Calu3 (cell line): ENCODE measurements at regions not wholly inside any gene's neighbourhood (a gene's known extent, or its start where the extent isn't known, plus 50 kb on each side); places are given as distances from the start of the nearest gene placed in this dataset.

Source experiments
- BruUV-seq: library from RNA; stranded (reverse); fragments of 400-500 nt; replicated peaks from 2 replicates; lab custom pipeline; 2021; lab: Mats Ljungman, UMichigan
- CTCF ChIA-PET: fragments of 300-600 bp; sonication (Branson Sonifier 250); formaldehyde crosslinking; loops from one replicate; lab custom pipeline; 2022; ENCODE audit warnings: antibody characterized with exemption; lab: Charles Lee
- DNase-seq: peaks from one replicate; pipeline ENCODE4 v3.0.0; 2022
- H3K27ac Mint-ChIP-seq: one replicate; pipeline ENCODE4 v1.8.0; 2022; ENCODE audit warnings: mixed read lengths; ENCODE audit not compliant: unreplicated experiment
- H3K27me3 Mint-ChIP-seq: one replicate; pipeline ENCODE4 v1.8.0; 2022; ENCODE audit warnings: mixed read lengths; ENCODE audit not compliant: unreplicated experiment
- H3K36me3 Mint-ChIP-seq: one replicate; pipeline ENCODE4 v1.8.0; 2022; ENCODE audit warnings: mild to moderate bottlenecking, moderate library complexity, mixed read lengths; ENCODE audit not compliant: insufficient read depth, unreplicated experiment
- H3K4me1 Mint-ChIP-seq: one replicate; pipeline ENCODE4 v1.8.0; 2022; ENCODE audit warnings: mild to moderate bottlenecking, low read depth, mixed read lengths; ENCODE audit not compliant: unreplicated experiment
- H3K4me3 Mint-ChIP-seq: one replicate; pipeline ENCODE4 v1.8.0; 2022; ENCODE audit warnings: mild to moderate bottlenecking, low read depth, moderate library complexity, mixed read lengths; ENCODE audit not compliant: unreplicated experiment
- H3K9me3 Mint-ChIP-seq: one replicate; pipeline ENCODE4 v1.8.0; 2022; ENCODE audit warnings: low read depth, mixed read lengths; ENCODE audit not compliant: unreplicated experiment
- CTCF ChIP-seq: fragments of 200-600 bp; IDR thresholded peaks from one replicate; pipeline ENCODE4 v1.8.0; 2022; ENCODE audit warnings: antibody characterized with exemption; ENCODE audit not compliant: unreplicated experiment
- intact Hi-C: fragments of 100-400 bp; cut with micrococcal nuclease; formaldehyde crosslinking; loops from one replicate; pipeline ENCODE4 v1.10.0; 2022; ENCODE audit not compliant: unreplicated experiment

DNA sequence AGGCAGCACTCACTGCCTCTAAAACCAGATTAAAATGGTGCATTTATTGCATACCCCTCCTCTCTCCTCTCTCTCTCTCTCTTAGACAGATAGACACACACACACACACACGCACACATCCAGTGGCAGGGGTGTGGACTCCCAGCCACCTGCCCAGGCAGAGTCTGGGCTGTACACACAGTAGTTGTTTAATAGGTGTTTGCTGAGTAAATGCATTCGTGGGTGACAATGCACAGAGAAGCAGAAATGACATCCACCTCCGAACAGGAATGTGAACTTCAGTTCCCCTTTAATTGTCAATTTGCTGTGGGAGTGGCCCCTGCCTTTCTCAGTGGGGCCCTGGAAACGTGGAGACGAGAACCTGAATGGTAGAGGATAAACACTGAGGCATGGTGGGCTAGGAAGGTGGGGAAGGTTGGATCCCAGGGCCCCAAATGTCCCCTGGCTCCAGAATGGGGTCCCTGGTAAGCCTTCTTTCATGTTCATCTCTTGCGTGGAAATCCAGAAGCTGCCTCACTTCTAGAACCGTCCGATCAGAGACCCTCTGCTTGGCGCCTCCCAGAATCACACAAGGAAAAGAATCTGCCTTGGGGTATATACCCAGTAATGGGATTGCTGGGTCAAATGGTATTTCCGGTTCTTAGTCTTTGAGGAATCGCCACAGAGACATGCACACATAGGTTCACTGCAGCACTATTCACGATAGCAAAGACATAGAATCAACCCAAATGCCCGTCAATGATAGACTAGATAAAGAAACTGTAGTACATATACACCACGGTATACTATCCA is 58.5 kb upstream of the ECHDC3 start:
- DNase-seq, result no peak
- Mint-ChIP-seq H3K9me3 (no peaks in the 10 kb centered on the region), H3K36me3 (peaks cover 19% of the 10 kb centered on the region), H3K27me3 (peaks cover 12% of the 10 kb centered on the region), H3K4me1 (peaks cover 48% of the 10 kb centered on the region), H3K27ac (peak overlapping the region; percentile 93), H3K4me3 (peak overlapping the region; percentile 67)
- intact Hi-C loops, result loop anchor here (1.0 to 2.0 kb wide), 2 partner anchors 73 to 131 kb away; partner anchors contain the start of gene USP6NL
- CTCF ChIA-PET, result interaction anchor here (0.7 kb wide), 1 partner anchor 9 kb away, joined by 4 read pairs; no protein-coding TSS in a partner anchor
- no peak for TF ChIP-seq CTCF
- BruUV-seq, result no TSS peak

- BruUV-seq, result no TSS peak
Observed at GRCh38 chr10:11682851-11683250, 59.3 kb upstream of the ECHDC3 start.

GRCh38 chr10:11682267-11682683 is 59.9 kb upstream of the ECHDC3 start:
- Mint-ChIP-seq H3K27ac (no peak overlapping the region), H3K4me3 (no peak overlapping the region), H3K27me3 (peaks cover 12% of the 10 kb centered on the region), H3K4me1 (peaks cover 34% of the 10 kb centered on the region), H3K9me3 (no peaks in the 10 kb centered on the region), H3K36me3 (peaks cover 11% of the 10 kb centered on the region)
- DNase-seq, result no peak
- CTCF ChIA-PET, result interaction anchor here (0.6 to 0.7 kb wide), 2 partner anchors 137 to 305 kb away, joined by 3 to 4 read pairs; no protein-coding TSS in a partner anchor
- no TSS peak for BruUV-seq
- intact Hi-C loops, result no loop called here
- no peak for TF ChIP-seq CTCF

More at GRCh38 chr10:11682851-11683250, 59.3 kb upstream of the ECHDC3 start:
- H3K27me3 Mint-ChIP-seq, result peaks cover 12% of the 10 kb centered on the region
- TF ChIP-seq CTCF, result no peak
- peaks cover 40% of the 10 kb centered on the region for H3K4me1 Mint-ChIP-seq
- CTCF ChIA-PET, result interaction anchor here (0.6 kb wide), 1 partner anchor 304 kb away, joined by 3 read pairs; no protein-coding TSS in a partner anchor
- no peaks in the 10 kb centered on the region for H3K9me3 Mint-ChIP-seq
- DNase-seq, result no peak
- peaks cover 17% of the 10 kb centered on the region for H3K36me3 Mint-ChIP-seq
- no peak overlapping the region for H3K4me3 Mint-ChIP-seq
- H3K27ac Mint-ChIP-seq, result no peak overlapping the region
- intact Hi-C loops, result no loop called here

DNA sequence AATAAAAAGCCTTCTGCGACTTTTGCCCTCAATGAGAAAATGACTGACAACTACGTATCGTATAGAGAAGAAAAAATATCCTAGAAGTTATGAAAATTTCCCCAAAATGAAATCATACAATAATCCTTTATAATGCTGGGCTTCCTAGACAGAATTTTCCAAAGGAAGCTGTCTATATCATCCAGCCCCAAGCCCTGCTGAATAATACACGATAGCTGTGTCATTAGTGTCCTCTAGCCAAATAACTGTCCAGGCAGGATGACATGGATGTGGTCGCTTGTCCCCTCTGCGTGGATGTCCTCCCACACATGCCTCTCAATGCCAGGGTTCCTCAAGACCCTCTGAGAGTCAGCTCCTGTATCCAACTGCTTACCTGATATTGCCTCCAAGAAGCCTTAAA is 61.7 kb upstream of the ECHDC3 start:
- BruUV-seq, result no TSS peak
- H3K4me1 Mint-ChIP-seq, result peaks cover 23% of the 10 kb centered on the region
- H3K4me3 Mint-ChIP-seq, result no peak overlapping the region
- no peak for DNase-seq
- peaks cover 12% of the 10 kb centered on the region for H3K27me3 Mint-ChIP-seq
- CTCF ChIA-PET, result no interaction called here
- peaks cover 4% of the 10 kb centered on the region for H3K9me3 Mint-ChIP-seq
- TF ChIP-seq CTCF, result no peak
- H3K36me3 Mint-ChIP-seq, result peaks cover 8% of the 10 kb centered on the region
- no peak overlapping the region for H3K27ac Mint-ChIP-seq
- intact Hi-C loops, result no loop called here
